ENCODE measurements at regions not wholly inside any gene's neighbourhood (a gene's known extent, or its start where the extent isn't known, plus 50 kb on each side); places are given as distances from the start of the nearest gene placed in this dataset.
"Not testable (repeated sequence)": the region's sequence is repeated elsewhere in the genome, so short reads cannot be mapped to it uniquely, and the experiment has no call there.

- not testable (repeated sequence) for TF ChIP-seq CTCF (IDR thresholded peaks at IDR 0.05); EP300 (IDR thresholded peaks at IDR 0.05; ENCODE audit: low read depth); POLR2A (IDR thresholded peaks at IDR 0.05)
These were observed 97.6 kb downstream of the IER5 start for GRCh38 chr1:181186133-181186532.
